ENCODE measurements at regions not wholly inside any gene's neighbourhood (a gene's known extent, or its start where the extent isn't known, plus 50 kb on each side); places are given as distances from the start of the nearest gene placed in this dataset.

- Histone ChIP-seq H3K27me3 (replicated peaks) (0 out of 2 replicates have a peak, but pooled peaks cover 4% of the 10 kb centered on the region), H3K9me3 (replicated peaks) (no peaks in the 10 kb centered on the region), H3K36me3 (no peaks in the 10 kb centered on the region), H3K4me1 (replicated peaks) (no peaks in the 10 kb centered on the region), H3K4me3 (no peak overlapping the region), H3K27ac (no peak overlapping the region)
- DNase-seq (ENCODE audit: low read depth in 1 of 2, low spot score in 2 of 2), result no peak
Observed at GRCh38 chr7:33707427-33707826, 197.9 kb upstream of the BMPER start.

GRCh38 chr7:33710608-33711007 lies 194.7 kb upstream of the BMPER start:
- Histone ChIP-seq H3K27ac (no peak overlapping the region), H3K4me3 (no peak overlapping the region), H3K27me3 (replicated peaks) (0 out of 2 replicates have a peak, but pooled peaks cover 4% of the 10 kb centered on the region), H3K4me1 (replicated peaks) (no peaks in the 10 kb centered on the region), H3K9me3 (replicated peaks) (no peaks in the 10 kb centered on the region), H3K36me3 (no peaks in the 10 kb centered on the region)
- no peak for DNase-seq (ENCODE audit: low read depth in 1 of 2, low spot score in 2 of 2)

GRCh38 chr7:33711231-33712019 lies 193.9 kb upstream of the BMPER start:
- H3K4me1 ChIP-seq (replicated peaks), result no peaks in the 10 kb centered on the region; the same call in 1 of the 2 replicates
- H3K4me3 ChIP-seq, result no peak overlapping the region
- H3K9me3 ChIP-seq (replicated peaks), result no peaks in the 10 kb centered on the region
- peaks cover 4% of the 10 kb centered on the region; the same call in 1 of the 2 replicates for H3K27me3 ChIP-seq (replicated peaks)
- H3K36me3 ChIP-seq, result no peaks in the 10 kb centered on the region
- no peak for DNase-seq (ENCODE audit: low read depth in 1 of 2, low spot score in 2 of 2)
- no peak overlapping the region for H3K27ac ChIP-seq

DNA sequence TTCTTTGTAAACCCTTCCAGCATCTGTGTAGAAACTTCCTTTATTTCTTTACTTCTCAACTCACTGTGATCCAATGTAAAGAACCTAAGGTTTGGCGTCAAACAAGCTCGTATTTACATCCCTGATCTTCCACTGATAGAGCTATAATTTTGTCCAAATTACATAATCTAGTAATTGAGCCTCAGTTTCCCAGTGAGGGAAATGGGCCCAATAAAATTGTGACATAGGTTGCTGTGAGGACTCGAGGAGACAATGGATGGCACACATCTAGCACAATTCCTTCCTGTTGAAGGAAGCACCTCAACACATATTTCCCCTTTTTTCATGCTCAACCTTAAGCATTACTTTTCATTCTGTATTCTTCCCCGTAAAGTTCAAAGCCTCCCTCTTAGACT lies 193.3 kb upstream of the BMPER start:
- Histone ChIP-seq H3K9me3 (replicated peaks) (no peaks in the 10 kb centered on the region), H3K4me3 (no peak overlapping the region), H3K27ac (no peak overlapping the region), H3K4me1 (replicated peaks) (peaks cover 2% of the 10 kb centered on the region; the same call in 1 of the 2 replicates), H3K27me3 (replicated peaks) (peaks cover under 1% of the 10 kb centered on the region; the same call in 1 of the 2 replicates), H3K36me3 (no peaks in the 10 kb centered on the region)
- no peak for DNase-seq (ENCODE audit: low read depth in 1 of 2, low spot score in 2 of 2)

DNA sequence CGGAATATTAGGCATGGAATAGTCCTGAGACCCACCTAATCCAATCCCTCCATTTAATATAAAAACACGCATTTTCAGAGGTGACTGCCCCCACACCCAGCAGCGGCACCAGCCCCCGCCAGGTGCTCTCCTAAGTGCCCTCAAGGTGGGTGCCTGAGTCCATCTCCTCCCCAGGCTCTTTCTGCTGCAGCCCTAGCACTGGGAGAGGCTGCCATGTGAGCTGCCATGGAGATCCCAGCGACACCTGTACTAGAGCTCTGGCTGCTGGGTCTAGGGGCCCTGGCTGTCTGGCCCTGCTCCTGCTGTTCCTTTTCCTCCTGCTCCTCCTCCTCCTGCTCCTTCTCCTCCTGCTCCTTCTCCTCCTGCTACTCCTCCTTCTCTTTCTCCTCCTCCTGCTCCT lies 191.1 kb upstream of the BMPER start:
- Histone ChIP-seq H3K4me1 (replicated peaks) (peaks cover 5% of the 10 kb centered on the region; the same call in 1 of the 2 replicates), H3K4me3 (no peak overlapping the region), H3K36me3 (no peaks in the 10 kb centered on the region), H3K27ac (no peak overlapping the region), H3K9me3 (replicated peaks) (no peaks in the 10 kb centered on the region), H3K27me3 (replicated peaks) (no peaks in the 10 kb centered on the region; the same call in 1 of the 2 replicates)
- DNase-seq (ENCODE audit: low read depth in 1 of 2, low spot score in 2 of 2), result no peak

DNA sequence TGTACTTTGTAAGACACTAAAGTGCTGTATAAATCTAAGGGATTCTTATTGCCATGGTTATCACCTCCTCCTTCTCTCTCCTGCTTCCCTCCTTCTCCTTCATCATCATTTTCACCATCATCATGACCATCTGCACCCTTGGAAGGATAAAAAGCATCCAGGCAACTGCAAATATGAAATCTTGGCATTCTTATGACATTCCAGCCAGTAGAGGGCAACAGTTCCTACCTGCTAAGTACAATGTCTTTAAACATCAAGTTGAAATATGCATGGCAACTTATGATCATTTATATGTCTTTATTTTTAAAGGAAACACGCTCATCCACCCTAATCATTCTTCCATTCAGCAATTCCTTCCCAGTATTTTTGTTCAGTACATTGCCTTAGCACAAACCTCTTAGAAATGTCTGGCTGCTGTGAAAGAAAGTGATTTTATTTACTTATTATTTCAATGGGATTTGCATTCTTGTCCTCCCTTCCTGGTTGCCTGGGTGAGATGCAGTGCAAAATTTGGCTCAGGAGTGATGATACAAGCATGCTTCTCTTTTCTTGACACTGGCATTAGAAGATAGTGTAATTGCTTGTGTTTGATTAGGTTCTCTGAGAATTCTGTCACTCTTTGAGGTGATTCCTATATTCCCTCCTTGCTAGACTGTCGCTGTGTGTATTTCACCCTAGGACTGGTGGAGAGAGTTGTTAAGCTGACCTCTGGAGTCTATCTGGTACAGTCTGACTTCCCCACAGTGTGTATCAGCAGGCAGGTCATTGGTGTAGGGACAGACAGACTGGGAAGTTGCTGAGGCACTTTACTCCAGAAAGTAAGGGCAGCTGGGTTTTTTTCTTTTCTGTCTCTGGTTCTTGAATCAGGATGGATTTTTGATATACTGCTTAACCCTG lies 188.5 kb upstream of the BMPER start:
- no peak overlapping the region for H3K4me3 ChIP-seq
- no peaks in the 10 kb centered on the region for H3K9me3 ChIP-seq (replicated peaks)
- peak in 1 of 2 experiments; percentile 43 for DNase-seq (ENCODE audit: low read depth in 1 of 2, low spot score in 2 of 2)
- H3K4me1 ChIP-seq (replicated peaks), result peaks cover 5% of the 10 kb centered on the region; the same call in 1 of the 2 replicates
- H3K36me3 ChIP-seq, result no peaks in the 10 kb centered on the region
- no peak overlapping the region for H3K27ac ChIP-seq
- H3K27me3 ChIP-seq (replicated peaks), result no peaks in the 10 kb centered on the region; the same call in 1 of the 2 replicates

DNA sequence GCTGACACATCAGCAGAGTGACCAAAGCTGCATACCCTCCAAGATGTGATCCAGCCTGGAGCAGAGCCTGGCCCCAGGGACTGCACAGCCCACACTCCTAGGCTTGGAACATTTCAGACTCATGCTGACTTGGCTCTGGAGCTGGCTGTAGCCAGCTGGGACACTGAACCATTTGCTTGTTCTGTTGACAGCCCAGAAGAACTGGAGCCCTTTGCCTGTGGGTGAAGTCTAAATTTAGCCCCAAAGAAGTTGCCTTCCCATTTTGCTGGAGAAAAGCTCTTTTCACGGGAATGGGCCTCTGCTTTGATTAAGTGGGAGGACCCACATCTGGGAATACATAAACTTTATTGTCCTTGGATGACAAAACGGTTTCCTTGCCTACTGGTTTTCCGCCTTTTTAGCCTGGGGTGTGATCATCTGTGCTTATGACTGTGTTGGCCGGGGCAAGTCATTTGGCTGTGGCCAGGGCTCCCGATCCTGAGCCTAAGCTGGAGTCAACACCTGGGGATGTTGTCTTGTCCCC lies 186.2 kb upstream of the BMPER start:
- H3K4me3 ChIP-seq, result no peak overlapping the region
- no peak overlapping the region for H3K27ac ChIP-seq
- no peaks in the 10 kb centered on the region for H3K9me3 ChIP-seq (replicated peaks)
- DNase-seq (ENCODE audit: low read depth in 1 of 2, low spot score in 2 of 2), result no peak
- H3K36me3 ChIP-seq, result no peaks in the 10 kb centered on the region
- H3K4me1 ChIP-seq (replicated peaks), result peaks cover 14% of the 10 kb centered on the region
- H3K27me3 ChIP-seq (replicated peaks), result no peaks in the 10 kb centered on the region; the same call in 1 of the 2 replicates

GRCh38 chr7:33720139-33720538 lies 185.2 kb upstream of the BMPER start:
- no peaks in the 10 kb centered on the region for H3K36me3 ChIP-seq
- no peaks in the 10 kb centered on the region for H3K9me3 ChIP-seq (replicated peaks)
- no peaks in the 10 kb centered on the region; the same call in 1 of the 2 replicates for H3K27me3 ChIP-seq (replicated peaks)
- H3K4me1 ChIP-seq (replicated peaks), result peaks cover 14% of the 10 kb centered on the region
- no peak for DNase-seq (ENCODE audit: low read depth in 1 of 2, low spot score in 2 of 2)
- H3K27ac ChIP-seq, result no peak overlapping the region
- H3K4me3 ChIP-seq, result no peak overlapping the region

GRCh38 chr7:33720870-33721269 lies 184.5 kb upstream of the BMPER start:
- Histone ChIP-seq H3K4me3 (no peak overlapping the region), H3K36me3 (no peaks in the 10 kb centered on the region), H3K4me1 (replicated peaks) (peaks cover 14% of the 10 kb centered on the region), H3K27ac (no peak overlapping the region), H3K27me3 (replicated peaks) (no peaks in the 10 kb centered on the region), H3K9me3 (replicated peaks) (no peaks in the 10 kb centered on the region)
- no peak for DNase-seq (ENCODE audit: low read depth in 1 of 2, low spot score in 2 of 2)

GRCh38 chr7:33721895-33722294 lies 183.4 kb upstream of the BMPER start:
- Histone ChIP-seq H3K27me3 (replicated peaks) (no peaks in the 10 kb centered on the region), H3K4me1 (replicated peaks) (peaks cover 20% of the 10 kb centered on the region), H3K9me3 (replicated peaks) (no peaks in the 10 kb centered on the region), H3K4me3 (no peak overlapping the region), H3K36me3 (no peaks in the 10 kb centered on the region), H3K27ac (no peak overlapping the region)
- no peak for DNase-seq (ENCODE audit: low read depth in 1 of 2, low spot score in 2 of 2)

DNA sequence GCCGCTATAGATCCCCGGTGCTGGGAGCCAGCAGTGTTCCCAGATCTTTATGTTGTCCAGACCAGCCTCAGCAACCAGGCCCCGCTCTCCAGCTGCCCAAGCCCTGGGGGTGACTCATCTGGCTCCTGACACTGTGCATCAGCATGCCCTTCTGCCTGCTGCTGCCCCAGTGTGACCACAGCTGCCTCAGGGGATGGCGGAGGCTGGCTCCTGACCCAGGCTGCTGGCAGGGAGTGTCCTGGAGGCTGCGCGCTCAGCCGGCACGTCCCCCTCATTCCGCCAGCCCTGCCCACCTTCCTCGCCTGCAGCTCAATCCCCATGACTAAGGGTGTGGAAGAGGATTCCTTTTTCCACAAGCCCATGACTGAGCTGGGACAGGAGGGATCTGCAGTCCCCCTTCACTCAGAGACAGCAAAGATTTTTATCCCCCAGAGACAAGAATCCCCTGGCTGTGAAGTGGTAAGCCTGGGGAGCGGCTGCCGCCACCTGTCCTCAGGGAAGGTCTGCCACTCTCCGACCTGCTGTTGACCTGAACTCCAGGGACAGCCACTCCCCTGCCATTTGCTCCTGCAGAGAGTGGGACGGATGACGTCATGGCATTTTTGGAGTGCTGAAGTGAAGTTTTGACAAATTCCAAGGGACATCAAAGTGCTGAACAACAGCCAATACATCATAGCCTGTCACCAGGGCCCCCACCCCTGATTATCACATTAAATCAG lies 182.8 kb upstream of the BMPER start:
- Histone ChIP-seq H3K27me3 (replicated peaks) (no peaks in the 10 kb centered on the region), H3K36me3 (no peaks in the 10 kb centered on the region), H3K27ac (no peak overlapping the region), H3K9me3 (replicated peaks) (no peaks in the 10 kb centered on the region), H3K4me1 (replicated peaks) (peaks cover 17% of the 10 kb centered on the region), H3K4me3 (no peak overlapping the region)
- peak; percentile 20 to 60 for DNase-seq (ENCODE audit: low read depth in 1 of 2, low spot score in 2 of 2)

GRCh38 chr7:33724201-33724600 lies 181.1 kb upstream of the BMPER start:
- H3K4me1 ChIP-seq (replicated peaks), result peaks cover 17% of the 10 kb centered on the region
- no peaks in the 10 kb centered on the region for H3K9me3 ChIP-seq (replicated peaks)
- H3K27me3 ChIP-seq (replicated peaks), result no peaks in the 10 kb centered on the region

More at GRCh38 chr7:33724201-33724600, 181.1 kb upstream of the BMPER start:
- no peak overlapping the region for H3K4me3 ChIP-seq
- H3K36me3 ChIP-seq, result no peaks in the 10 kb centered on the region
- no peak overlapping the region for H3K27ac ChIP-seq
- no peak for DNase-seq (ENCODE audit: low read depth in 1 of 2, low spot score in 2 of 2)

All from SJSA1 (cell line).